ENCODE measurements at regions not wholly inside any gene's neighbourhood (a gene's known extent, or its start where the extent isn't known, plus 50 kb on each side); places are given as distances from the start of the nearest gene placed in this dataset.
"Not testable (repeated sequence)": the region's sequence is repeated elsewhere in the genome, so short reads cannot be mapped to it uniquely, and the experiment has no call there.

DNA sequence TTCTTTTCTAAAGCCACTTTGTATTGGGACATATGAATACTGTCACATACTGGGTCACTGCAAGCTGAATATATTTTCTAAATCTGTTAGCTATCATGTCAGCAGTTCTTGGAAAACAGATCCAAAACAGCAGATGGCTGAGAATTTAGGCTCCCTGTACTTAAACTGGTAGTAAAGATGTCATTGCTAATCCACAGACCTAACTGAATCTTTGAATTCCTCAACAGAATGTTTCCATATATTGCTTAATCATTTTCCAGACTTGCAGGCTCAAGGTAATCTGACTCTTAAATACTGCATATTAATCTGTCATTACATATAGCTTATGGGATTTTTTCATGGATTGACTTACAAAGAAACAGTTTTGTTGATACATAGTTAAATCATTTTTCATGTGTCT lies 639.0 kb upstream of the KLHL1 start:
- DNase-seq, result no peak

DNA sequence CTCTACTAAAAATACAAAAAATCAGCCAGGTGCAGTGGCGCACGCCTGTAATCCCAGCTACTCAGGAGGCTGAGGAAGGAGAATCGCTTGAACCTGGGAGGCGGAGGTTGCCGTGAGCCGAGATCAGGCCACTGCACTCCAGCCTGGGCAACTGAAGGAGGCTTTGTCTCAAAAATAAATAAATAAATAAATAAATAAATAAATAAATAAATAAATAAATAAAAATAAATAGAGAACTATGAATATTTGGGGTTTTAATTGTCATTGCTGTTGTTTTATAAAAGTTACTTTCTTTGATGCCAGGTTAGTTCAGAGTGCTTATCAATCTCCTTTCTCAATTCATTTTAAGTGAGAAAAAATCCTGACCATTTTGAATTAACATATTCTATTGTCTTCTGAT lies 638.2 kb upstream of the KLHL1 start:
- not testable (repeated sequence) for DNase-seq

DNA sequence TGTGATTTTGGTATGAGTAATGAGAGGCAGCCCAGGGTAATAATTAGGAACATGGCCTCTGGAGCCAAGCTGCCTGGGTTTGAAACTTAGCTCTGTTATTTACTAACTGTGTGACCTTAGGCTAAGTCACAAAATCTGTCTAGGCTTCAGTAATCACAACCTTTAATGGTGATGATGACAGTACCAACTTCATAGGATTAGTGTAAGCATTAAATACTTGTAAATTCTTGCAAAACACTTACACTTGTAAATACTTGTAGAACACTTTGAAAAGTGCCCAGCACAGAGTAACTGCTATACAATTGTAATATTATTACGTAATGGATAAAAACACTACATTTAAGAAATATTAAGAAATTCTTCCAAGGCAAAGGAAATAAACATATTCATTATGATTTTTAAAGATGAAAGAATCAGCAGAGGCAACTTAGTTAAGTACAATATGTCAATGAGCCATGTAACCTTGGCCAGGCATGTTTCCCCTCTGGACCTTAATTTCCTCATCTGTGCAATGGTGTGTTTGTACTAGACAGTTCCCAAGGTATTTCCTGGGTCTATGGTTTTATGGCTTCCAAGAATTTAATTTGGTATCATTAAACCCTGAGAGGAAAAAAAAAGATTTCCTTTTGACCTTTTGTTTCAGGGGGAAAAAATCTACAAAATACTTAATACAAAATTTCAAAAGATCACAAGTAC lies 628.5 kb upstream of the KLHL1 start:
- no peak for DNase-seq

DNA sequence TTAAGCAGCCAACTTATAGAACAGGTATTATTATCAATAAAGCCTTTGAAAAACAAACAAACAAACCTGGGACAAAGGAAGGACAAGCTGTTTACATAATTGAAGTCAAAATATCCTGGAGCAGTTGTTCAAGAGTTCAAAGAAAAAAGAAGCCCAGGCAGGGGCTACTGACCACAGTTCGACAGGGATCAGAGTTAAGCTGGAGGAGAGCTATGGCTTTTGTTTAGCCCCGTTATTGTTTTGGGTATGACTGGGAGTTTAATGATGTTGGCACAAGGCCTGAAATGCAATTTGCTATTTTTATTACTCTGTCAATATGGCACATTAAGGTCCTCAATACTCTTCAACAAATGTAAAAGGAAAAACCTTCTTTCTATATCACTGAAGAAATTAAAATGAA lies 624.4 kb upstream of the KLHL1 start:
- DNase-seq, result peak; percentile 92

DNA sequence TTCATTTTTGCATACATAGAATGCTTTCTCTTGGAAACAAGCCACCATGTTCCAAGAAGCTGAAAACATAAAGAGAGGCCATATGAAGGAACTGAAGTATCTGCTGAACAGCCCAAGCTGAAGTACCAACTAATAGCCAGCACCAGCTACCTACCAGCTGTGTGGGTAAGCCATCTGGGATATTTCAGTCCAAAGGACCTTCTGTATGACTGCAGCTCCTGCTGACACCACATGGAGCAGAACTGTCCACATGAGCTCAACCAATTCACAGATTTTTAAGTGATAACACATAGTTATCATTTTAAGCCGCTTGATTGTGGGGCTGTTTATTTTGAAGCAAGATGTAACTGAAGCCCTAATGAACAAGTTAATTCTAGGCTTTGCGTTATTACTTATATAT lies 621.1 kb upstream of the KLHL1 start:
- DNase-seq, result no peak

DNA sequence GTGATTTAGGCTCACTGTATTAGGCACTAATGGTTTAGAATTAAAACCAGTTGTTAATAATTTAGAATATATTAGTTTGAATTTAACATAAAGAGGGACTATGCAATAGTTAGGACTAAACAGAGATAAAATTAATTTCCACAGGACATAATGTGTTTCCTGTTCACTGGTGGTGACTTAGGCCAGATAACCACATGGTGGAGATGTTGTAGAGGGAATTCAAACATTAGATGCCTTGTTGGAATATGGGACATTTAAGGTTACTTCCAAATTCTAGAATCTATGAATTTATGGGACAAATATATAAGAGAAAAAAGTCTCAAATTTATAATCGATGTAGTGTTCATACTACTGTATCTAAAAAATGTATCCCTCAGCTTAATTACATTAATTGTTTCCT lies 615.5 kb upstream of the KLHL1 start:
- peak; percentile 51 for DNase-seq

DNA sequence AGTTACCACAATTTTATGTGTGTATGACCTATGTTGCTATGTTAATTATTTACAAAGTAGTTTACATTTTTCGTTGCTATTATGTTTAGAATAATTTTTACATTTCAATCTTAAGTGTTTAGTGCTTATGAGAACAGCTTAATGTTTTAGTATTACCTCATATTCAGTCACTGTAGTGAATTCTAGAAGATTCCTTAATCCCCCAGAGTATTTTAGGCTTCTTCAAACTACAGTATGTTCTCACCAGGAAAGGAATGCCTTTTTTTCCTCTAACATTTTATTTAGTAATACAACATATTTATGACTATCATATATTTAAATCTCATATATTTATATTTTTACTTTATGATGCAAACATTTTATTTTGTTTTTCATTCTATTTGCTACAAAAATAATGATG lies 612.1 kb upstream of the KLHL1 start:
- no peak for DNase-seq

DNA sequence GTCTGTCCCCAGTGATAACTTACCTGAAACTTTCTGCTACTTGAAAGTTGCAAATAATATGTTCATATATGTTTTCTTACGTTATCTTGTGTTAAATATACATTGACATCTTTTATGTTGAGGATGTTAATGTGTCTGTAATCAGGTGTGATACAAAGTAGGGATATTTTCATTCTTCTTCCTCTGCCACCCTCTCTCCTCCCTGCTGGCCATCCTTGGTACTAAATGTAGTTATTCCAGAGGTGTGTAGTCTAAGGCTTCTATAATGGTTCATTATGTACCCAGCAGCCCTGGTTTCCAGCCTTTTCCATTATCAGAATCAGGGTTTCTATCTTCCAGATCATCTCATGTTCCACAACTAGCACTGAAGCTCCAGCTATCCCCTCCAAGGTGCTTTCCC lies 606.7 kb upstream of the KLHL1 start:
- no peak for DNase-seq

DNA sequence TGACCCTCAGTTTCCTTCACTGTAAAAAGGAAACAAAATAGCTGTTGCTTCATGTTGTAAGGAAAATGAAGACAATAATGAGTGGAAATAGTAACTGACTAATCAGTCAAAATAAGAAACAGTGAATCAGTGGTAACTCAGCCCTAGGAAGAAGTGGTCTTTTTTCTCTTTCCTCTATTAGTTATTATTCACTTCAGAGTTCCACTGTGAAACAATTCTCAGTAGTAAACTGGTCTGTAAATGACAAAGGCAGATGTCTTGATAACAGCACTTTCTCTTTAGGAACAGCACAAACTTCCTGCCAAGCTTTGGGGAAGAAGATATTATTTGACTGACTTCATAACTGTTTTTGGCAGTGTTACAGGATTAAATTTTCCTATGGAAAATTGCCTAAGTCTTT lies 600.5 kb upstream of the KLHL1 start:
- no peak for DNase-seq

DNA sequence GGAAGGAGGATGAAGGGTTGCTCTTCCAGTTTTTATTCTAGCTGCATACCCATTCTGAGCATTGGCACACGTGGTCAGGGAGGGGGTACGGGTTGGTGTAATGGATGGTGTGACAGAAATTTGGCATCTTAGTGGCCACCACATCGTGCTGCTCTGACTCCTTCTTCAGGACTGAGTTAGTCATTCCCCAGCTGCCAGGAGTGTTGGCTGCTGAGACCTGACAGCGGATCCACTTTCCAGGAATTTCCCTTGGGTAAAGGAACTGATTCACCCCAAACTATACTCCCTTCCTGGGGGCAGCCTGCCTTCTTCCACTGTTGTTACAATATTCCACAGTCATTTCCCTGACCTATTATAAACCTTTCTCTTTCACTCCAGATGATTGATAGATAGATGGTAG lies 595.5 kb upstream of the KLHL1 start:
- DNase-seq, result no peak

DNA sequence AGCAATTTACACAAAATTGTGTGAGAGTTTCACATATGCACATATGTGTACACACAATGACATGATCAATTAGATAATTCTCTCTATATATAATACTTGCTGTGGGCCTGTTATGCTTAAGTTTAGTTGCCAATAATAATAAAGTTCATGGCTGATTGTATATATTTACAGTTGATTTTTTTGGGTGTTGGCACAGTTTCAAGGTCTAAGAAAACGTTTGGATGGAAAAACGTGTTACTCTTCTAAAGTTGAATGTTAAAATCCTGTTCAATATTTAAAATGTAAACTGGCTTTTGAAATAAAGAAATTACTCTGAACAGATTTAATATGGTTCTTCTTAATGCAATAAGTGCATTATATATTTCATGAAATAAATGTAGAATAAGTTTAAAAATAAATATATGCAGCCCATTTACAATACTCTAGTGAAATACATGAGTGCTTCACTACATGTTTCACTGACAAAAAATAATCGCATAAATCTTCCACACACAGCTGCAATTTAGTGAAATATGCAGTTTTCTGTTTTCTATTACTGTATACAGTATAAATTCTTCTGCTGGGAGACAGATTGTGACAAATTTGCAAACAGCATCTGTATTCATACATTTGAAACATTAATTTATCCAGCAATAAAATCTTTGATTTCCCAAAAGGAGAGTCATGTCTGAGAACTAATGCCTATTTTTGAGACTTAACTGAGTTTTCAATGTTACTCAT lies 586.9 kb upstream of the KLHL1 start:
- DNase-seq, result no peak

DNA sequence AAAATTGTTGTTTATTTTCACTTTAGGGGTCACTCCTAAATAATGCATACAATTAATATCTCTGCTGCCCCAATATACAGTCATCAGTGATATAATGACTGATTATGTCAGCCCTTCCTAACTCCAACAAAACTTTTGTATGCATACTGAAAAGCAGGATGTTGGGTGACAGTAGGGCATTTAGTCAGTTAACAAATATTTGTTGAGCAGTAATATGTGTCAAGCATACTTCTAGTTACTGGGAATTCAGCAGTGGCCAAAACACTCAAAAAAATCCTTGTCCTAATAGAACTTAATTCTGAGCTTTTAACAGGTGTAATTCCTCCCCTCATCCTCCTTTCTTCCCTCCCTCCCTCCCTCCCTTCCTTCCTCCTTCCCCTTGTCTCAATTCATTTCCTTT lies 560.7 kb upstream of the KLHL1 start:
- no peak for DNase-seq

DNA sequence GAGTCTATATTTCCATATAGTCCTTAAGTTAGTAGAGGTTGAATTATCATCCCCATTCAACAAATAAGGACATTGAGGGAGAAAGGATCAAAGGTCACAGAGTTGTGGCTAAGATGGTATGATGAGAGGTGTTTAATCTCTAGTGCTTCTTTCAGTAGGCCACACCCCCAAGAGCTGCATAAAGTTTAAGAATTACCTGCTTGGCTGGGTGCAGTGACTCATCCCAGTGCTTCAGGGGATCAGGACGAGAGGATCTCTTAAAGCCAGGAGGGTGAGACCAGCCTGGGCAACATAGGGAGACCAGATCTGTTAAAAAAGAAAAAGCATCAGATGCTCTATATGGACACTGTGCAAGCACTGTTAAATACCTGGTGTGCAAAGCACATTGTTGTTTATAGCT lies 560.0 kb upstream of the KLHL1 start:
- no peak for DNase-seq

DNA sequence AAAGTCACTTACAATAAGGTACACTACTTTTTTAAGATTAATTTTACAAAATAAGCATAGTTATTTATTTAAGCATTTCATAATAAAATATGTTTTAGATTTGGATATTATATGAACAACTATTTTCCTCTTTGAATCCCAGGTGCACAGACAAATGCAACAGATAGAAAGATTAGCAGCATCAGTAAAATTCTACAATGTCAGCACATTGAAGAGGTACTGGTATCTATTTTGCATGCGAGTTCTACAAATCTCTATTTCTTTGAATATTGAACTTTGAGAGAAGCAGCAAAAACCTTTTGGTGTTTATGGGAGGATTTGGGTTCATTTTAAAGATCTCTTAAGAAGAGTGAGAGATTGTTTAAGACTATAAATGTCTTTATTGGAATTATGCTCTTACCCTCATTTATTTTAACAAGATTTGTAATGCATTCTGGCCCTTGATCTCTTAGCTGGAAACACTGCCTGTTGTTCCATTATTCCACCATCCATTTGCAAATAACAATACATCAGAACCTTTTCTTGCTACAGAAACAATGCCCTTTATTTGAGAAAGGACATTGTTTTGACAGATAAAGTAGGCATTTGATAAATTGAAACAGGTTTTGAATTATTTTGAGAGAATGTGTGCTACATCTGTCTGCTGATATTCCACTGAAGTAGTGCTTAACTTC lies 558.8 kb upstream of the KLHL1 start:
- peak; percentile 33 for DNase-seq

DNA sequence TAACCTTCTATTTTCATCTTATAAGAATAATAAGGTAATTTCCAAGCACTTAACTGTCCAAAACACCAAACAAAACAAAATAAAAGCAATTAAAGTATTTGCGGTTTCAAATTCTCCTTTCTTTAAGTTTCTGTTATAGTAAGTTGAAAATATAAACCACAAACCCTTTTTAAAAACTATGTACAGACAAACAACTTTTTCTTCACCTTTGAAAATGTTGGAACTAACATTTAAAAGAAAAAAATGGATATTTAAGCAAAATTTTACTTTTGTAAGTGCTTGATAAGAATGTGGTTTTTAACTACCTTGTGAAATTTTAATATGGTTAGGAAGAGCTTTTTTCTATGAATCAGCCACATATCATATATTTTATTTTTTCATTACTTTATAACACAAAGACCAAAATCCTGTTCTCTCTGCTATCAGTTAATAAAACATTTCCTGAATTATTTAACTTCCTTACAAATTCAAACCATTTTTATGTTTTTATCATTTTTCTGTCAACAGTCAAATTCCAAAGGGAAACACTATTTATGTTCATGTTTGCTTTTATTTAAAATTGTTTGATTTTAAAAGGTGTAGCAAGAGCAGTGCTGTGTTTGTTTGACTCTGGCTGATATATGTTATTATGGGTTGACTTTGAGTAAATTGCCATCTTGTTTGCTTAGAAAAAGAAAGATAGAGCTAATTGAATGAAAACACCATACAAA lies 554.1 kb upstream of the KLHL1 start:
- no peak for DNase-seq

DNA sequence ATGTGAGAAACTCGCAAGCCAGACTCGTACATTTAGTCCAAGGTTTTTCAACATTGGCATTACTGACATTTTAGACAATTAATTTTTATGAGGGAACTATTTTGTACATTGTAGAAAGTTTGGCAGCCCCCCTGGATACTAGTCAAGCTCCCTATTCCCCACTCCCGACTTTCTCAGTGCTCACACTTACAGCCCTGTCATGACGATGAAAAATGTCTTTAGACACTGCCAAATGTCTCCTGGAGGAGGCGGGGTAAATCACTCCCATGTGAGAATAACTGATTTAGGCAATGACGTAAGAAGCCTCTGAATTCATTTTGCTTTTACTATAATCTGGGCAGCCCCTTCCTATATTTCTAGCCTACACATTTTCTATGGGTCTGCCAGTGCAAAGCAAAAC lies 535.8 kb upstream of the KLHL1 start:
- DNase-seq, result no peak

DNA sequence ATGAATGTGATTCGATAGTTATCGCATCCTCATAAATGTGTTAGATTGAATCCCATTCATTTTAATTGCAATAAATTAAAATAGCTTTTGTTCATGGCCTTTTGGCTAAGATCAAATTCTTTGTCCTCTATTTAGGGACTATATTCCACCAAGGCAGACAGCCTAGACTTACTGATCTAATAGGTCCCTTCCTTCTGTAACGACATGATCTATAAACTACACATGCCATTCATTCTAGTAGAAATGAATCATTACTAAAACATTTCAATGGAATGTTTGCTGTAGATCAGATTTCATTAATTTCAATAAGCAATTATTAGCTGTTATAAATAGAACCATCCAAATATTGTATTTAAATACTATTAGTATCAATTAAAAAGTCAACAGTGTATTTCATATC lies 526.6 kb upstream of the KLHL1 start:
- DNase-seq, result no peak

DNA sequence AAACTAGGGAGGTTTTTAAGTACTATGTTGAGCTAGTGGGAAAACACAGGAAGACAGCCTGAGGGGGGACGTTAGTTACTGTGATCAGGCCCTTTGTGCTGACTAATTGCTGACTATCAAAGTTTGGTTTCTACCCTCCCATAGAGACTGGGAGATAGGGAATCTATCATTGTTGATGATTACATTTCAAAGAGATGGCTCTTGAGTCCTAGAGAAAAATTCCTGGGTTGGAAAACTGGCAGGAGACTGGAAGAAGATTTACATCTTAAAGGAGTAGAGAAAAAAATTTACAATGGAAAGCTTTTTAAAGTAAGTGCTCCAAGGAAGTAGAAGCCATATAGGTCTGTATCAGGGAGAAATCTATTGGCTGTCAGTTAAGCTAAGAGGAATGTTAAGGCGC lies 522.0 kb upstream of the KLHL1 start:
- no peak for DNase-seq

DNA sequence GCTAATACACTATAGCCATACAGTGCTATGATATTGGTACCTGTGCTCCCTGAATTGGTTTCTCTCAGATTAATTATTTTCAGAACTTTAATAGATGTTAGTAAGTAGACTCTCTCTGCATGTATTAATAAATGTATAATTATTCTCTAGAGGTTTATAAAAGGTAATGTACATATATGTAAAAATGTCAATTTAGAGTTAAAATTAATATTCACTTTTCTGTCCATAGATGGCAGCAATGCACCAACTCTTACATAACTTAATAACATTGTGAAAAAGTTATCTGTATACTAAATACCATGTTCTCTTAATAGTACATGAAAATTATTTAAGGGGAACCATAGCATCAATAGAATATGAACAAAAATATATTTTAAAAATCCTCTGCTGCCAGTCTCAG lies 515.0 kb upstream of the KLHL1 start:
- DNase-seq, result no peak

DNA sequence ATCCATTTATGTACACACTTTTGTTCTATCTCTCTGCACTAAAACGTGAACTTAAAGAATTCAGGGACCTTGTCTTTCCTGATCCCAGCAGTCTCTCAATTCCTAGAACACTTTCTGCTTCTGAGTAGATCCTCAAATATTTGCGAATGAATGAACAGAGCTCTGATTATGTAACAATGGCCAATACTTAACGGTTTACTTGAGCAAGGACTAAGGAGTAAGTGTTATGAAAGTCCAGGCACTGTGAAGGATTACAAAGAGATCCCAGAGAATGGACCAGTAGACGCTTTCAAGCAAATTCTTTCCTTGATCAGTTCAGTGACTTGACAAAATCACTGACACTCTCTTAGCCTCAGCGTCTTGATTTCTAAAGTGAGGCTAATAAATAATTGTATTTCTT lies 514.5 kb upstream of the KLHL1 start:
- no peak for DNase-seq

DNA sequence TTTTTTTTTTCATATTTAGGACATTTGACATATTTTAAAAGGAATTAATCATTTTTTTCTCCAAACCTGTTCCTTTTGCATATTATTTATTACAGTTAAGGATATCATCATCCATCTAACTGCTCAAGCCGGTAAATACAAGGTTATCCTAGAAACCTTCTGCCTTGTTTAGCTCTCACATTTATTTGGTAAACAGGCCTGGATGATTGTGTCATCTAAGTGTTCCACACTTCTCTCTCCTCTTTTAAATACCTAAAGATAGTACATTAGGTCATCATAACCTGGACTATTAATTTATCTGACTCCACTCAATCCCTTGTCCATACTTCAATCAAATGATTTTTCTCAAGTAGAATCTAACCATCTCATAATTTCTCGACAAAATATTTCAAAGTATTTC lies 511.7 kb upstream of the KLHL1 start:
- no peak for DNase-seq

DNA sequence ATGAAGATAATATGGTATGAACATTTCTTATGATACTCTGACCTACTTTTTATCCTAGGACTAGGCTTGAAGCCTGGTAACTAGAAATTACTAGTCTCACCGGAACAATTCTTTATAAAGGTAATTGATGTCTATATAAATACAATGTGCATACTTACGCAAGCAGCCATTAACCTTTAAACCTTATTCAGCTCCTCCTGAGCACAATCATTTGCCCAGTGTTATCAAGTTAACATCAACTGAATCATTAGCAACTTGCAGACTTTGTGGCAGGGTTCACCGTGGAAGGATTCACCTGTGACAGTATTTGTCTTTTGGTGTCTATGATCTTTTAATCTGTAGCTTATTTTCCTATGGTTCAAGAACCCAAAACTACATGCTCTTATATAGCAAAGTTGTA lies 508.6 kb upstream of the KLHL1 start:
- DNase-seq, result no peak

DNA sequence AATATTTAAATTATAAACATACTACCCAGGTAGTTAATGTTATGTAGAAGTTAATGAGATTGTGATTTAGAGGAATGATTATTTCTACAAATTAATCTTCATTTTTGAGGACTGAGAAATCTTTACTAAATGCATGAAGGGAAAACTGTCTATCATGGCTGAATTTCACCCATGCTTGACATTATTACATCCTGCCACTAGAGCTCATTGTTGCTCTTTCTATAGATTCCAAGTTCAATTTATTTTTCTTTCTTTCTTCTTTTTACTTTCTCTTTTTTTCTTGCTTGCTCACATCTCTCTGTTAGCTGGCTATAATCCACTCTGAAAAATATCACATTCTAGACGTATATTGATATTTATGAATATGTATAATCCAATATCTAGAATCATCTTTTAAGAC lies 505.0 kb upstream of the KLHL1 start:
- DNase-seq, result no peak

DNA sequence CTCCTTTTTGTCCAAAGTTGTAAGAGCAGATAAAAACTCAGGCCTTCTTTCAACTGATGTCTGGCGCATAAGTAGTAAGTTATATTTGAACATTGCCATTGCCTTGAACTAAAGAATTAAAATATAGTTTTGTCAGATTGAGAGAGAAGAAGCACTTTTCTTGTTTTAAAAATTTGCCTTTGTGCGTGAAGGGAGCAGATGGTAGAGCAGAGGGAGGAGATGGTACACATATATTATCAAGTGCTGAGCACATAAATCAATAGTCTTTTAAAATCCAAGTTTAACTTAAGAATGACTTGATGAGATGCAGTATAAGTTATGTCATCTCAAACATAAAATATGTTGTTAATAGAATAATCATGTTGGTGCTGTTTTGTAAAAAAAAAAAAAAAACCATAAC lies 504.6 kb upstream of the KLHL1 start:
- DNase-seq, result no peak

All from DMS153 (cell line).